MM.1S (cell line): ENCODE measurements at regions not wholly inside any gene's neighbourhood (a gene's known extent, or its start where the extent isn't known, plus 50 kb on each side); places are given as distances from the start of the nearest gene placed in this dataset.

Source experiments
- DNase-seq: peaks from one replicate; pipeline ENCODE4 v3.0.0-alpha.2; 2015
- H2AFZ ChIP-seq: fragments of 300-600 bp; sonication (generic); 2 replicates; pipeline ENCODE4 v1.6.0; 2016; ENCODE audit warnings: antibody characterized with exemption, low read length
- H3F3A ChIP-seq: fragments of 300-600 bp; sonication (generic); 2 replicates; pipeline ENCODE4 v1.6.1; 2016; ENCODE audit warnings: mild to moderate bottlenecking, antibody characterized with exemption, low read length, moderate library complexity, mixed read lengths; ENCODE audit not compliant: insufficient read depth
- H3K27ac ChIP-seq: fragments of 300-600 bp; sonication (generic); 2 replicates; pipeline ENCODE4 v1.5.1; 2016; ENCODE audit warnings: mild to moderate bottlenecking, low read length
- H3K27me3 ChIP-seq: fragments of 300-600 bp; sonication (generic); replicated peaks from 2 replicates; pipeline ENCODE4 v1.6.0; 2016; ENCODE audit warnings: low read length; ENCODE audit not compliant: insufficient read depth
- H3K36me3 ChIP-seq: fragments of 300-600 bp; sonication (generic); replicated peaks from 2 replicates; pipeline ENCODE4 v1.6.1; 2016; ENCODE audit warnings: mild to moderate bottlenecking, low read length, mixed read lengths; ENCODE audit not compliant: insufficient read depth
- H3K4me1 ChIP-seq: fragments of 300-600 bp; sonication (generic); 2 replicates; pipeline ENCODE4 v1.6.1; 2016; ENCODE audit warnings: low read length, mixed read lengths
- H3K4me2 ChIP-seq: fragments of 300-600 bp; sonication (generic); 2 replicates; pipeline ENCODE4 v1.6.0; 2016; ENCODE audit warnings: low read depth, low read length
- H3K4me3 ChIP-seq: fragments of 300-600 bp; sonication (generic); 2 replicates; pipeline ENCODE4 v1.5.1; 2016; ENCODE audit warnings: low read length, mixed read lengths
- H3K79me2 ChIP-seq: fragments of 300-600 bp; sonication (generic); 2 replicates; pipeline ENCODE4 v1.6.1; 2016; ENCODE audit warnings: mixed run types, low read length, mixed read lengths
- H3K9ac ChIP-seq: fragments of 300-600 bp; sonication (generic); 2 replicates; pipeline ENCODE4 v1.6.1; 2016; ENCODE audit warnings: low read length, mixed read lengths
- H3K9me2 ChIP-seq: fragments of 300-600 bp; sonication (generic); replicated peaks from 2 replicates; pipeline ENCODE4 v1.6.1; 2016; ENCODE audit warnings: mild to moderate bottlenecking, low read length, mixed read lengths; ENCODE audit not compliant: insufficient read depth
- H3K9me3 ChIP-seq: fragments of 300-600 bp; sonication (generic); replicated peaks from 2 replicates; pipeline ENCODE4 v1.6.1; 2016; ENCODE audit warnings: mild to moderate bottlenecking, low read length, mixed read lengths; ENCODE audit not compliant: insufficient read depth
- H4K20me1 ChIP-seq: fragments of 300-600 bp; sonication (generic); 2 replicates; pipeline ENCODE4 v1.6.1; 2016; ENCODE audit warnings: mild to moderate bottlenecking, low read length, moderate library complexity, mixed read lengths; ENCODE audit not compliant: insufficient read depth
- EZH2 ChIP-seq: fragments of 300-600 bp; sonication (generic); optimal IDR thresholded peaks from 2 replicates; pipeline ENCODE3; 2017; ENCODE audit warnings: low read depth, mild to moderate bottlenecking, antibody characterized with exemption, low read length, mixed read lengths
- EZH2phosphoT487 ChIP-seq: fragments of 300-600 bp; sonication (generic); IDR thresholded peaks from 2 replicates; pipeline ENCODE4 v1.6.1; 2018; ENCODE audit warnings: antibody characterized with exemption, low read length
- TF ChIP-seq, protein P1 (sequence below): fragments of 300-600 bp; sonication (generic); IDR thresholded peaks from 2 replicates; pipeline ENCODE4 v1.5.1; 2016; ENCODE audit warnings: antibody characterized with exemption, low read length, mixed read lengths

- Histone ChIP-seq H3K27ac (no peak overlapping the region), H3F3A (no peaks in the 10 kb centered on the region), H3K79me2 (no peaks in the 10 kb centered on the region), H3K36me3 (no peaks in the 10 kb centered on the region), H4K20me1 (no peaks in the 10 kb centered on the region), H3K27me3 (no peaks in the 10 kb centered on the region), H3K4me2 (no peak overlapping the region), H3K9me2 (no peaks in the 10 kb centered on the region), H3K9ac (no peak overlapping the region), H3K4me3 (no peak overlapping the region), H3K9me3 (no peaks in the 10 kb centered on the region), H3K4me1 (no peaks in the 10 kb centered on the region), H2AFZ (no peak overlapping the region)
- no peak for DNase-seq
- TF ChIP-seq, protein P1, sequence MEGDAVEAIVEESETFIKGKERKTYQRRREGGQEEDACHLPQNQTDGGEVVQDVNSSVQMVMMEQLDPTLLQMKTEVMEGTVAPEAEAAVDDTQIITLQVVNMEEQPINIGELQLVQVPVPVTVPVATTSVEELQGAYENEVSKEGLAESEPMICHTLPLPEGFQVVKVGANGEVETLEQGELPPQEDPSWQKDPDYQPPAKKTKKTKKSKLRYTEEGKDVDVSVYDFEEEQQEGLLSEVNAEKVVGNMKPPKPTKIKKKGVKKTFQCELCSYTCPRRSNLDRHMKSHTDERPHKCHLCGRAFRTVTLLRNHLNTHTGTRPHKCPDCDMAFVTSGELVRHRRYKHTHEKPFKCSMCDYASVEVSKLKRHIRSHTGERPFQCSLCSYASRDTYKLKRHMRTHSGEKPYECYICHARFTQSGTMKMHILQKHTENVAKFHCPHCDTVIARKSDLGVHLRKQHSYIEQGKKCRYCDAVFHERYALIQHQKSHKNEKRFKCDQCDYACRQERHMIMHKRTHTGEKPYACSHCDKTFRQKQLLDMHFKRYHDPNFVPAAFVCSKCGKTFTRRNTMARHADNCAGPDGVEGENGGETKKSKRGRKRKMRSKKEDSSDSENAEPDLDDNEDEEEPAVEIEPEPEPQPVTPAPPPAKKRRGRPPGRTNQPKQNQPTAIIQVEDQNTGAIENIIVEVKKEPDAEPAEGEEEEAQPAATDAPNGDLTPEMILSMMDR = no peak
- TF ChIP-seq EZH2phosphoT487 (no peak), EZH2 (no peak)
These were observed 151.3 kb upstream of the THUMPD2 start for GRCh38 chr2:39930175-39930917.

- no peak for DNase-seq
- Histone ChIP-seq H3K27ac (no peak overlapping the region), H3K4me3 (no peak overlapping the region), H3K9me3 (no peaks in the 10 kb centered on the region), H3K27me3 (no peaks in the 10 kb centered on the region), H3K4me1 (no peaks in the 10 kb centered on the region), H4K20me1 (no peaks in the 10 kb centered on the region), H3F3A (no peaks in the 10 kb centered on the region), H3K4me2 (no peak overlapping the region), H3K36me3 (no peaks in the 10 kb centered on the region), H2AFZ (no peak overlapping the region), H3K9ac (no peak overlapping the region), H3K9me2 (no peaks in the 10 kb centered on the region), H3K79me2 (no peaks in the 10 kb centered on the region)
- TF ChIP-seq, protein P1 = no peak
- no peak for TF ChIP-seq EZH2phosphoT487
- TF ChIP-seq EZH2 = no peak
These were observed 150.5 kb upstream of the THUMPD2 start for GRCh38 chr2:39929531-39929930.

DNA sequence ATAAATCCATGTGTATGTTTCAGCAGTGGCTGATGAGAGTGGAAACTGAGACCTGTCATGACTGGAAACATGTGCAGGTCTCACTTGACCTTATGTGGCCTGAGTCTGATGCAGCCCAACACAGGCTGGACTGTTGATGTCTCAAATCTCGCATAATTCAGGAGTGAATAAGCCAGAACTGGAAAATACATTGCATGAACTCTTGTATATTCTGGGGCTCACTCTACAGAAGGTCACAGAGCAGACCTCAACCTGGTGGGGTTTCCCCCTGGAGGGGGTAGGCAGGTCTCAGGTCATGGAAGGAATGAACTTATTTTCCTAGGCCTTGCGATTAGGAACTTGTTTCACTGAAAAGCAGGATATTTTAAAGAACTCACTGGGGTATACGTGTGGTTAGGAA is 146.3 kb upstream of the THUMPD2 start:
- no peaks in the 10 kb centered on the region for H3K9me2 ChIP-seq
- no peaks in the 10 kb centered on the region for H3K36me3 ChIP-seq
- no peaks in the 10 kb centered on the region for H3K9me3 ChIP-seq
- no peak overlapping the region for H2AFZ ChIP-seq
- H3K9ac ChIP-seq = no peak overlapping the region
- no peaks in the 10 kb centered on the region for H3K79me2 ChIP-seq
- DNase-seq = no peak
- no peaks in the 10 kb centered on the region for H4K20me1 ChIP-seq
- no peaks in the 10 kb centered on the region for H3F3A ChIP-seq
- TF ChIP-seq EZH2 = no peak
- TF ChIP-seq, protein P1 = no peak
- no peak for TF ChIP-seq EZH2phosphoT487
- H3K4me2 ChIP-seq = no peak overlapping the region
- no peaks in the 10 kb centered on the region for H3K4me1 ChIP-seq
- H3K27me3 ChIP-seq = no peaks in the 10 kb centered on the region
- H3K27ac ChIP-seq = no peak overlapping the region
- no peak overlapping the region for H3K4me3 ChIP-seq
